SK-N-SH (cell line): ENCODE measurements at regions not wholly inside any gene's neighbourhood (a gene's known extent, or its start where the extent isn't known, plus 50 kb on each side); places are given as distances from the start of the nearest gene placed in this dataset.

Experiments used
- EP300 ChIP-seq, 2 experiments: IDR thresholded peaks; 2 replicates each; pipeline versions ENCODE4 v1.4.0 to v1.6.1; 2012; ENCODE audit warnings: borderline replicate concordance in 1 of 2, low read depth in 1 of 2, low read length in 1 of 2
- FOXJ3 ChIP-seq: sonication (generic); formaldehyde crosslinking; IDR thresholded peaks from 2 replicates; pipeline ENCODE4 v1.5.1; 2020; ENCODE audit warnings: mild to moderate bottlenecking, missing genetic modification reagents
- MAX ChIP-seq: IDR thresholded peaks from 2 replicates; pipeline ENCODE4 v1.4.0; 2012; ENCODE audit warnings: low read depth
- MXI1 ChIP-seq: IDR thresholded peaks from 2 replicates; pipeline ENCODE4 v1.6.1; 2012; ENCODE audit warnings: mild to moderate bottlenecking, low read depth, low read length, improper control_type of control experiment
- POLR2AphosphoS5 ChIP-seq: IDR thresholded peaks from 2 replicates; pipeline ENCODE4 v1.6.1; 2012; ENCODE audit warnings: low read depth, low read length
- RAD21 ChIP-seq: IDR thresholded peaks from 2 replicates; pipeline ENCODE4 v1.6.1; 2012; ENCODE audit warnings: mild to moderate bottlenecking, low read length
- USF2 ChIP-seq: fragments of 150-350 bp; IDR thresholded peaks from 2 replicates; pipeline ENCODE4 v1.6.1; 2017; ENCODE audit warnings: antibody characterized with exemption, low read length, low read depth, borderline replicate concordance
- TF ChIP-seq, protein P1 (sequence below): fragments of 200-600 bp; sonication (generic); IDR thresholded peaks from 2 replicates; pipeline ENCODE4 v1.6.1; 2017; ENCODE audit warnings: antibody characterized with exemption, mild to moderate bottlenecking, moderate library complexity
- TF ChIP-seq, protein P2 (sequence below): IDR thresholded peaks from 2 replicates; pipeline ENCODE4 v1.4.0; 2012; ENCODE audit warnings: low read depth, borderline replicate concordance

GRCh38 chr6:111990214-111990613 is 63.7 kb upstream of the CCN6 start:
- no peak for TF ChIP-seq MXI1
- TF ChIP-seq EP300 (IDR thresholded peaks at IDR 0.05; ENCODE audit: borderline replicate concordance in 1 of 2, low read depth in 1 of 2, low read length in 1 of 2) = no peak
- TF ChIP-seq, protein P1, sequence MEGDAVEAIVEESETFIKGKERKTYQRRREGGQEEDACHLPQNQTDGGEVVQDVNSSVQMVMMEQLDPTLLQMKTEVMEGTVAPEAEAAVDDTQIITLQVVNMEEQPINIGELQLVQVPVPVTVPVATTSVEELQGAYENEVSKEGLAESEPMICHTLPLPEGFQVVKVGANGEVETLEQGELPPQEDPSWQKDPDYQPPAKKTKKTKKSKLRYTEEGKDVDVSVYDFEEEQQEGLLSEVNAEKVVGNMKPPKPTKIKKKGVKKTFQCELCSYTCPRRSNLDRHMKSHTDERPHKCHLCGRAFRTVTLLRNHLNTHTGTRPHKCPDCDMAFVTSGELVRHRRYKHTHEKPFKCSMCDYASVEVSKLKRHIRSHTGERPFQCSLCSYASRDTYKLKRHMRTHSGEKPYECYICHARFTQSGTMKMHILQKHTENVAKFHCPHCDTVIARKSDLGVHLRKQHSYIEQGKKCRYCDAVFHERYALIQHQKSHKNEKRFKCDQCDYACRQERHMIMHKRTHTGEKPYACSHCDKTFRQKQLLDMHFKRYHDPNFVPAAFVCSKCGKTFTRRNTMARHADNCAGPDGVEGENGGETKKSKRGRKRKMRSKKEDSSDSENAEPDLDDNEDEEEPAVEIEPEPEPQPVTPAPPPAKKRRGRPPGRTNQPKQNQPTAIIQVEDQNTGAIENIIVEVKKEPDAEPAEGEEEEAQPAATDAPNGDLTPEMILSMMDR = no peak
- TF ChIP-seq USF2 = no peak
- TF ChIP-seq POLR2AphosphoS5 = no peak
- no peak for TF ChIP-seq FOXJ3 (CRISPR knock-in tag)
- TF ChIP-seq, protein P2, sequence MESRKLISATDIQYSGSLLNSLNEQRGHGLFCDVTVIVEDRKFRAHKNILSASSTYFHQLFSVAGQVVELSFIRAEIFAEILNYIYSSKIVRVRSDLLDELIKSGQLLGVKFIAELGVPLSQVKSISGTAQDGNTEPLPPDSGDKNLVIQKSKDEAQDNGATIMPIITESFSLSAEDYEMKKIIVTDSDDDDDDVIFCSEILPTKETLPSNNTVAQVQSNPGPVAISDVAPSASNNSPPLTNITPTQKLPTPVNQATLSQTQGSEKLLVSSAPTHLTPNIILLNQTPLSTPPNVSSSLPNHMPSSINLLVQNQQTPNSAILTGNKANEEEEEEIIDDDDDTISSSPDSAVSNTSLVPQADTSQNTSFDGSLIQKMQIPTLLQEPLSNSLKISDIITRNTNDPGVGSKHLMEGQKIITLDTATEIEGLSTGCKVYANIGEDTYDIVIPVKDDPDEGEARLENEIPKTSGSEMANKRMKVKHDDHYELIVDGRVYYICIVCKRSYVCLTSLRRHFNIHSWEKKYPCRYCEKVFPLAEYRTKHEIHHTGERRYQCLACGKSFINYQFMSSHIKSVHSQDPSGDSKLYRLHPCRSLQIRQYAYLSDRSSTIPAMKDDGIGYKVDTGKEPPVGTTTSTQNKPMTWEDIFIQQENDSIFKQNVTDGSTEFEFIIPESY = no peak
- TF ChIP-seq MAX = no peak
- no peak for TF ChIP-seq RAD21
